ENCODE measurements at regions not wholly inside any gene's neighbourhood (a gene's known extent, or its start where the extent isn't known, plus 50 kb on each side); places are given as distances from the start of the nearest gene placed in this dataset.
A peak's percentile ranks its signal among the peaks of the same experiment; 100 is the strongest.

- DNase-seq (ENCODE audit: low spot score) = no peak
These were observed 111.6 kb upstream of the SPACA1 start for GRCh38 chr6:87936065-87936464.

- no peak for DNase-seq (ENCODE audit: low spot score)
These were observed 112.4 kb upstream of the SPACA1 start for GRCh38 chr6:87935196-87935595.

- no peak for DNase-seq (ENCODE audit: low spot score)
These were observed 115.3 kb upstream of the SPACA1 start for GRCh38 chr6:87932361-87932760.

GRCh38 chr6:87929843-87930288 is 117.8 kb upstream of the SPACA1 start:
- peak; percentile 90 for DNase-seq (ENCODE audit: low spot score)

- DNase-seq (ENCODE audit: low spot score) = no peak
These were observed 121.0 kb upstream of the SPACA1 start for GRCh38 chr6:87926687-87927086.

GRCh38 chr6:87926072-87926471 is 121.6 kb upstream of the SPACA1 start:
- DNase-seq (ENCODE audit: low spot score) = no peak

- no peak for DNase-seq (ENCODE audit: low spot score)
These were observed 122.1 kb upstream of the SPACA1 start for GRCh38 chr6:87925373-87926060.

- no peak for DNase-seq (ENCODE audit: low spot score)
These were observed 124.1 kb upstream of the SPACA1 start for GRCh38 chr6:87923389-87924050.

- no peak for DNase-seq (ENCODE audit: low spot score)
These were observed 124.7 kb upstream of the SPACA1 start for GRCh38 chr6:87922947-87923330.

GRCh38 chr6:87922196-87922946 is 125.3 kb upstream of the SPACA1 start:
- DNase-seq (ENCODE audit: low spot score) = no peak

GRCh38 chr6:87921034-87921433 is 126.6 kb upstream of the SPACA1 start:
- DNase-seq (ENCODE audit: low spot score) = no peak

- no peak for DNase-seq (ENCODE audit: low spot score)
These were observed 127.4 kb upstream of the SPACA1 start for GRCh38 chr6:87920245-87920644.

GRCh38 chr6:87919416-87919815 is 128.2 kb upstream of the SPACA1 start:
- DNase-seq (ENCODE audit: low spot score) = no peak

- DNase-seq (ENCODE audit: low spot score) = no peak
These were observed 128.6 kb upstream of the SPACA1 start for GRCh38 chr6:87919001-87919400.

- DNase-seq (ENCODE audit: low spot score) = no peak
These were observed 129.1 kb upstream of the SPACA1 start for GRCh38 chr6:87918461-87918941.

GRCh38 chr6:87917886-87918285 is 129.8 kb upstream of the SPACA1 start:
- no peak for DNase-seq (ENCODE audit: low spot score)

GRCh38 chr6:87916446-87916845 is 131.2 kb upstream of the SPACA1 start:
- no peak for DNase-seq (ENCODE audit: low spot score)

- no peak for DNase-seq (ENCODE audit: low spot score)
These were observed 132.8 kb upstream of the SPACA1 start for GRCh38 chr6:87914637-87915395.

- DNase-seq (ENCODE audit: low spot score) = no peak
These were observed 133.7 kb upstream of the SPACA1 start for GRCh38 chr6:87913974-87914373.

GRCh38 chr6:87912102-87912501 is 135.5 kb upstream of the SPACA1 start:
- no peak for DNase-seq (ENCODE audit: low spot score)

GRCh38 chr6:87909849-87910248 is 137.8 kb upstream of the SPACA1 start:
- DNase-seq (ENCODE audit: low spot score) = no peak
